ENCODE measurements at regions not wholly inside any gene's neighbourhood (a gene's known extent, or its start where the extent isn't known, plus 50 kb on each side); places are given as distances from the start of the nearest gene placed in this dataset.

DNA sequence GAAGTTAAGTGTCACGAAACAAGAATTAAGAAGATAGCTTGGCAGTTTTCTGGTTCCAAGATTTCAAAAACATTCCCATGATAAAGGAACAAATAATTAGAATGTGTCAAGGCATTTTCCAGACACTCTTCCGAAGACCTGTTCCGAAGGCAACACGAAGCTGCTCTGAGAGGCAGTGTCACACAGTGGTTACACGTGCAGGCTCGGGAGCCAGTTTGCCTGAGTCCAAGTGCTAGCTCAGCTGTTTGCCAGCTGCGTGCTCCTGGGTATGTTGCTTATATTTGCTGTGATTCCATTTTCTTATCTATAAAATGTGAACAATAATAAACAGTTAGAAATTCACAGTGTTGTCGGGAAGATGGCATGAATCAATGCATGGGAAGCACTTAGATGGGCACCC, 217.9 kb upstream of the GRIP1 start:
- Histone ChIP-seq H3K36me3 (ENCODE audit: insufficient read depth, low read length) (no peaks in the 10 kb centered on the region), H3K9me2 (ENCODE audit: insufficient read depth, low read length) (no peaks in the 10 kb centered on the region), H3K9me3 (ENCODE audit: low read length) (no peaks in the 10 kb centered on the region), H3K4me1 (ENCODE audit: insufficient read depth, low read length, poor library complexity, severe bottlenecking) (peaks cover 27% of the 10 kb centered on the region), H3K79me2 (ENCODE audit: insufficient read depth, low read depth, low read length) (no peaks in the 10 kb centered on the region), H3K4me2 (ENCODE audit: low read length) (no peak overlapping the region), H2AFZ (ENCODE audit: low read length) (no peak overlapping the region), H4K20me1 (ENCODE audit: insufficient read depth, low read length) (no peaks in the 10 kb centered on the region), H3K4me3 (ENCODE audit: low read depth, low read length, poor library complexity, severe bottlenecking) (no peak overlapping the region), H3K27ac (ENCODE audit: low read depth, low read length, poor library complexity, severe bottlenecking) (no peak overlapping the region)
- ChIA-PET CTCF (ENCODE audit: unreplicated experiment) (no interaction called here), POLR2A (no interaction called here)
- no peak for TF ChIP-seq EZH2phosphoT487 (IDR thresholded peaks at IDR 0.05; ENCODE audit: borderline replicate concordance, low read depth, low read length)
- TF ChIP-seq, protein P1, sequence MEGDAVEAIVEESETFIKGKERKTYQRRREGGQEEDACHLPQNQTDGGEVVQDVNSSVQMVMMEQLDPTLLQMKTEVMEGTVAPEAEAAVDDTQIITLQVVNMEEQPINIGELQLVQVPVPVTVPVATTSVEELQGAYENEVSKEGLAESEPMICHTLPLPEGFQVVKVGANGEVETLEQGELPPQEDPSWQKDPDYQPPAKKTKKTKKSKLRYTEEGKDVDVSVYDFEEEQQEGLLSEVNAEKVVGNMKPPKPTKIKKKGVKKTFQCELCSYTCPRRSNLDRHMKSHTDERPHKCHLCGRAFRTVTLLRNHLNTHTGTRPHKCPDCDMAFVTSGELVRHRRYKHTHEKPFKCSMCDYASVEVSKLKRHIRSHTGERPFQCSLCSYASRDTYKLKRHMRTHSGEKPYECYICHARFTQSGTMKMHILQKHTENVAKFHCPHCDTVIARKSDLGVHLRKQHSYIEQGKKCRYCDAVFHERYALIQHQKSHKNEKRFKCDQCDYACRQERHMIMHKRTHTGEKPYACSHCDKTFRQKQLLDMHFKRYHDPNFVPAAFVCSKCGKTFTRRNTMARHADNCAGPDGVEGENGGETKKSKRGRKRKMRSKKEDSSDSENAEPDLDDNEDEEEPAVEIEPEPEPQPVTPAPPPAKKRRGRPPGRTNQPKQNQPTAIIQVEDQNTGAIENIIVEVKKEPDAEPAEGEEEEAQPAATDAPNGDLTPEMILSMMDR (conservative IDR thresholded peaks at IDR 0.05; ENCODE audit: low read length), result no peak
- no peak for DNase-seq (ENCODE audit: low spot score)
- BruUV-seq (replicated peaks), result no TSS peak
- intact Hi-C loops (cut with micrococcal nuclease; ENCODE audit: unreplicated experiment), result no loop called here

DNA sequence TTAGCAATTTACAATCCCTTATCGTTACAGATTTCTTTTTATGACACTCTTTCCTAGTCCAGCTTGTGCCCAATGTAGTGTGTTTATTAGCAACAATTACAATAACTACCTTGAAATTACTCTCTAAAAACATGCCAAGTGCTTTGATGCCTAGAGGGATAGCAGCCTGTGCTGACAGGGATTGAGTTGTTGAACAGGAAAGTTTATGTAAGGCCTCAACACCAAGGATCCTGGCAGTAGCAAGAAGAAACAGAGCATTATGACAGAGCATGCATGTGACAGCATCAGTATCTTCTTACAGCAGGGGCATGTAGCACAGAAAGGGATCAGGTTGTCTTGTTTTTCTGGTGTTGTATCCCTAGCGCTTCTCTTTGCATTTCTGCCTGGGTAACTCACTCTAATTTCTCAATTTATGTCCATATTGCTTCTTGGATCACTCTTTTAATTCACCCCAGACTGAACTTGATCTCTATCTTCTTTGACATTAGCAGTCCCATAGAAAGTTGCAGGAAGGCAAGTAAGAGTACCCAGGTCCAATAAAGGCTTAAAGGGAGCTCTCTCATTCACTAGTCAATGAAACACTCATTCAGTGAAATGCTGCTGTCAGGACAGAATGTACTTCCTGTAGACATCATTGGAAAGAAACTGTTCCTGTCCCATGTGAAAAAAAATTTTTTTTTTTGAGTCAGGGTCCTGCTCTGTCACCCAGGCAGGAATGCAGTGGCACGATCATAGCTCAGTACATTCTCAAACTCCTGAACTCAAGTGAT, 220.0 kb upstream of the GRIP1 start:
- Histone ChIP-seq H3K79me2 (ENCODE audit: insufficient read depth, low read depth, low read length) (no peaks in the 10 kb centered on the region), H3K4me1 (ENCODE audit: insufficient read depth, low read length, poor library complexity, severe bottlenecking) (peaks cover 36% of the 10 kb centered on the region), H4K20me1 (ENCODE audit: insufficient read depth, low read length) (no peaks in the 10 kb centered on the region), H3K4me3 (ENCODE audit: low read depth, low read length, poor library complexity, severe bottlenecking) (no peak overlapping the region), H3K36me3 (ENCODE audit: insufficient read depth, low read length) (no peaks in the 10 kb centered on the region), H3K4me2 (ENCODE audit: low read length) (no peak overlapping the region), H3K9me3 (ENCODE audit: low read length) (no peaks in the 10 kb centered on the region), H2AFZ (ENCODE audit: low read length) (no peak overlapping the region), H3K27ac (ENCODE audit: low read depth, low read length, poor library complexity, severe bottlenecking) (no peak overlapping the region), H3K9me2 (ENCODE audit: insufficient read depth, low read length) (no peaks in the 10 kb centered on the region)
- POLR2A ChIA-PET, result interaction anchor here (0.6 to 1.6 kb wide), 8 partner anchors 9 to 723 kb away, joined by 3 to 5 read pairs (median 3); no protein-coding TSS in a partner anchor
- BruUV-seq (replicated peaks), result no TSS peak
- no peak for DNase-seq (ENCODE audit: low spot score)
- CTCF ChIA-PET (ENCODE audit: unreplicated experiment), result interaction anchor here (1.1 kb wide), 1 partner anchor 627 kb away, joined by 3 read pairs; no protein-coding TSS in a partner anchor
- intact Hi-C loops (cut with micrococcal nuclease; ENCODE audit: unreplicated experiment), result no loop called here
- TF ChIP-seq, protein P1 (conservative IDR thresholded peaks at IDR 0.05; ENCODE audit: low read length), result no peak

DNA sequence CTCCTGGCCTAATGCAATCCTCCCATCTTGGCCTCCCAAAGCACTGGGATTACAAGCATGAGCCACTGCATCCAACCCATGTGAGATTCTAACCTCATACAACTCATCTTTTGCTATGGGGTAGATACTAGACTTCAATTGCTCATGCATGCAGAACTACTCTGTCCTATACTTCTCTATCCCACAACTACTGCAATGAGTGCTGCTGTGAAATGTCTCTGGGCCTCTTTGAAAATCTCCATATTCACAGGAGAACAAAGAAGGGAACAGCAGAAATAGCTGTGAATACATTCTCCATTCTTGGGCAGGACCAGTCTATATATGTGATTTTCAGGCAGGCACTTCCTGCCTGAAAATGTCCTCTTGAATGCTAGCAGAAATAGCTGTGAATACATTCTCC, 220.7 kb upstream of the GRIP1 start:
- Histone ChIP-seq H4K20me1 (ENCODE audit: insufficient read depth, low read length) (no peaks in the 10 kb centered on the region), H3K4me3 (ENCODE audit: low read depth, low read length, poor library complexity, severe bottlenecking) (no peak overlapping the region), H3K9me3 (ENCODE audit: low read length) (no peaks in the 10 kb centered on the region), H3K27ac (ENCODE audit: low read depth, low read length, poor library complexity, severe bottlenecking) (no peak overlapping the region), H3K79me2 (ENCODE audit: insufficient read depth, low read depth, low read length) (no peaks in the 10 kb centered on the region), H3K36me3 (ENCODE audit: insufficient read depth, low read length) (no peaks in the 10 kb centered on the region), H3K4me2 (ENCODE audit: low read length) (peak overlapping the region; percentile 30; the same call in 1 of the 2 replicates), H2AFZ (ENCODE audit: low read length) (peak overlapping the region; percentile 79; the same call in 1 of the 2 replicates), H3K4me1 (ENCODE audit: insufficient read depth, low read length, poor library complexity, severe bottlenecking) (peaks cover 37% of the 10 kb centered on the region), H3K9me2 (ENCODE audit: insufficient read depth, low read length) (no peaks in the 10 kb centered on the region)
- CTCF ChIA-PET (ENCODE audit: unreplicated experiment), result interaction anchor here (0.6 to 1.1 kb wide), 2 partner anchors 628 to 658 kb away, joined by 3 to 4 read pairs; no protein-coding TSS in a partner anchor
- no peak for DNase-seq (ENCODE audit: low spot score)
- intact Hi-C loops (cut with micrococcal nuclease; ENCODE audit: unreplicated experiment), result no loop called here
- no peak for TF ChIP-seq EZH2phosphoT487 (IDR thresholded peaks at IDR 0.05; ENCODE audit: borderline replicate concordance, low read depth, low read length)
- TF ChIP-seq, protein P1 (conservative IDR thresholded peaks at IDR 0.05; ENCODE audit: low read length), result no peak
- POLR2A ChIA-PET, result interaction anchor here (0.5 to 1.7 kb wide), 8 partner anchors 9 to 724 kb away, joined by 3 to 5 read pairs (median 3); partner anchors contain the start of gene CAND1
- no TSS peak for BruUV-seq (replicated peaks)
